22Rv1 (cell line): ENCODE measurements at regions not wholly inside any gene's neighbourhood (a gene's known extent, or its start where the extent isn't known, plus 50 kb on each side); places are given as distances from the start of the nearest gene placed in this dataset.

ENCODE experiments used
- CTCF ChIP-seq: fragments of 450-650 bp; IDR thresholded peaks from 2 replicates; pipeline ENCODE4 v1.5.1; 2017; ENCODE audit warnings: mild to moderate bottlenecking
- ZFX ChIP-seq: fragments of 450-650 bp; IDR thresholded peaks from 2 replicates; pipeline ENCODE4 v1.6.1; 2017; ENCODE audit warnings: antibody characterized with exemption, borderline replicate concordance

GRCh38 chr17:12599186-12599920, 66.3 kb upstream of the MYOCD start:
- TF ChIP-seq CTCF (no peak), ZFX (no peak)
